Fibroblast of lung (primary cell): ENCODE measurements at regions not wholly inside any gene's neighbourhood (a gene's known extent, or its start where the extent isn't known, plus 50 kb on each side); places are given as distances from the start of the nearest gene placed in this dataset.

Experiments used
- DNase-seq, 2 donors: peaks; one replicate each; pipeline versions ENCODE4 v3.0.0 to v3.0.0-alpha.2; 2010; ENCODE audit warnings: low read depth in 2 of 2
- H2AFZ ChIP-seq: 2 replicates; pipeline ENCODE4 v1.5.1; 2012; ENCODE audit warnings: low read length, control low read depth, inconsistent platforms
- H3K27ac ChIP-seq: 2 replicates; pipeline ENCODE4 v1.5.1; 2011; ENCODE audit warnings: low read length, control low read depth; ENCODE audit not compliant: insufficient read depth
- H3K27me3 ChIP-seq: 2 replicates; pipeline ENCODE4 v1.5.1; 2011; ENCODE audit warnings: mild to moderate bottlenecking, low read length; ENCODE audit not compliant: control insufficient read depth, insufficient read depth
- H3K36me3 ChIP-seq: 2 replicates; pipeline ENCODE4 v1.5.1; 2011; ENCODE audit warnings: low read length; ENCODE audit not compliant: control insufficient read depth, insufficient read depth
- H3K4me1 ChIP-seq: 2 replicates; pipeline ENCODE4 v1.5.1; 2011; ENCODE audit warnings: low read length; ENCODE audit not compliant: control insufficient read depth, insufficient read depth; ENCODE audit errors: extremely low read depth
- H3K4me2 ChIP-seq: 2 replicates; pipeline ENCODE4 v1.5.1; 2011; ENCODE audit warnings: low read length, control low read depth; ENCODE audit not compliant: insufficient read depth; ENCODE audit errors: extremely low read depth
- H3K4me3 ChIP-seq, 4 experiments: fragments of 200-600 bp in 1 of 4; sonication (generic) in 1 of 4; replicated peaks in 1 of 4; 2 replicates each; pipeline ENCODE4 v1.5.1; 2011 to 2016; ENCODE audit warnings: low read length in 4 of 4, low read depth in 3 of 4, mild to moderate bottlenecking in 3 of 4, control low read depth in 2 of 4, inconsistent platforms in 1 of 4, mixed read lengths in 1 of 4; ENCODE audit not compliant: insufficient read depth in 1 of 4; ENCODE audit errors: control extremely low read depth in 1 of 4
- H3K79me2 ChIP-seq: 2 replicates; pipeline ENCODE4 v1.5.1; 2012; ENCODE audit warnings: mild to moderate bottlenecking, low read length, inconsistent platforms; ENCODE audit not compliant: control insufficient read depth, insufficient read depth
- H3K9ac ChIP-seq: 2 replicates; pipeline ENCODE4 v1.5.1; 2011; ENCODE audit warnings: mild to moderate bottlenecking, low read length, control low read depth; ENCODE audit not compliant: insufficient read depth
- H3K9me3 ChIP-seq: 2 replicates; pipeline ENCODE4 v1.5.1; 2012; ENCODE audit warnings: low read depth, low read length; ENCODE audit not compliant: control insufficient read depth, insufficient read depth
- H4K20me1 ChIP-seq: 2 replicates; pipeline ENCODE4 v1.5.1; 2011; ENCODE audit warnings: low read length; ENCODE audit not compliant: control insufficient read depth, insufficient read depth; ENCODE audit errors: extremely low read depth
- EZH2 ChIP-seq: IDR thresholded peaks from 2 replicates; pipeline ENCODE4 v1.5.1; 2012; ENCODE audit warnings: low read length, control low read depth, mild to moderate bottlenecking; ENCODE audit errors: missing control alignments
- TF ChIP-seq, protein P1 (sequence below), 2 donors: IDR thresholded peaks in 1 of 2; conservative IDR thresholded peaks in 1 of 2; 1 replicate in 1 of 2; 2 replicates in 1 of 2; pipeline ENCODE4 v1.5.1; 2011 to 2012; ENCODE audit warnings: low read length in 2 of 2, control low read depth in 1 of 2, inconsistent platforms in 1 of 2, low read depth in 1 of 2, mild to moderate bottlenecking in 1 of 2

- no peak for DNase-seq
- no peak overlapping the region for H2AFZ ChIP-seq
- H3K36me3 ChIP-seq: no peaks in the 10 kb centered on the region
- no peaks in the 10 kb centered on the region for H3K27me3 ChIP-seq
- H3K9me3 ChIP-seq: no peaks in the 10 kb centered on the region
- H3K4me2 ChIP-seq: no peak overlapping the region
- H3K79me2 ChIP-seq: no peaks in the 10 kb centered on the region
- no peak overlapping the region for H3K4me3 ChIP-seq
- no peak overlapping the region for H3K27ac ChIP-seq
- H4K20me1 ChIP-seq: no peaks in the 10 kb centered on the region
- H3K9ac ChIP-seq: no peak overlapping the region
- TF ChIP-seq EZH2: no peak
- TF ChIP-seq, protein P1, sequence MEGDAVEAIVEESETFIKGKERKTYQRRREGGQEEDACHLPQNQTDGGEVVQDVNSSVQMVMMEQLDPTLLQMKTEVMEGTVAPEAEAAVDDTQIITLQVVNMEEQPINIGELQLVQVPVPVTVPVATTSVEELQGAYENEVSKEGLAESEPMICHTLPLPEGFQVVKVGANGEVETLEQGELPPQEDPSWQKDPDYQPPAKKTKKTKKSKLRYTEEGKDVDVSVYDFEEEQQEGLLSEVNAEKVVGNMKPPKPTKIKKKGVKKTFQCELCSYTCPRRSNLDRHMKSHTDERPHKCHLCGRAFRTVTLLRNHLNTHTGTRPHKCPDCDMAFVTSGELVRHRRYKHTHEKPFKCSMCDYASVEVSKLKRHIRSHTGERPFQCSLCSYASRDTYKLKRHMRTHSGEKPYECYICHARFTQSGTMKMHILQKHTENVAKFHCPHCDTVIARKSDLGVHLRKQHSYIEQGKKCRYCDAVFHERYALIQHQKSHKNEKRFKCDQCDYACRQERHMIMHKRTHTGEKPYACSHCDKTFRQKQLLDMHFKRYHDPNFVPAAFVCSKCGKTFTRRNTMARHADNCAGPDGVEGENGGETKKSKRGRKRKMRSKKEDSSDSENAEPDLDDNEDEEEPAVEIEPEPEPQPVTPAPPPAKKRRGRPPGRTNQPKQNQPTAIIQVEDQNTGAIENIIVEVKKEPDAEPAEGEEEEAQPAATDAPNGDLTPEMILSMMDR (conservative IDR thresholded peaks at IDR 0.05 in 1 of 2, IDR thresholded peaks at IDR 0.05 in 1 of 2; ENCODE audit: low read depth in 1 of 2, low read length in 2 of 2): no peak
- no peaks in the 10 kb centered on the region for H3K4me1 ChIP-seq
These were observed 507.6 kb upstream of the ADAMTS9 start for GRCh38 chr3:65195211-65196006.

- Histone ChIP-seq H3K79me2 (no peaks in the 10 kb centered on the region), H3K27ac (no peak overlapping the region), H3K9me3 (no peaks in the 10 kb centered on the region), H3K36me3 (no peaks in the 10 kb centered on the region), H3K4me3 (no peak overlapping the region), H3K27me3 (no peaks in the 10 kb centered on the region), H2AFZ (no peak overlapping the region), H3K4me2 (no peak overlapping the region), H3K4me1 (no peaks in the 10 kb centered on the region), H4K20me1 (no peaks in the 10 kb centered on the region), H3K9ac (no peak overlapping the region)
- TF ChIP-seq, protein P1 (conservative IDR thresholded peaks at IDR 0.05 in 1 of 2, IDR thresholded peaks at IDR 0.05 in 1 of 2; ENCODE audit: low read depth in 1 of 2, low read length in 2 of 2): no peak
- TF ChIP-seq EZH2: no peak
- DNase-seq: peak in 1 of 2 donors; percentile 20
These were observed 506.9 kb upstream of the ADAMTS9 start for GRCh38 chr3:65194744-65195143.

DNA sequence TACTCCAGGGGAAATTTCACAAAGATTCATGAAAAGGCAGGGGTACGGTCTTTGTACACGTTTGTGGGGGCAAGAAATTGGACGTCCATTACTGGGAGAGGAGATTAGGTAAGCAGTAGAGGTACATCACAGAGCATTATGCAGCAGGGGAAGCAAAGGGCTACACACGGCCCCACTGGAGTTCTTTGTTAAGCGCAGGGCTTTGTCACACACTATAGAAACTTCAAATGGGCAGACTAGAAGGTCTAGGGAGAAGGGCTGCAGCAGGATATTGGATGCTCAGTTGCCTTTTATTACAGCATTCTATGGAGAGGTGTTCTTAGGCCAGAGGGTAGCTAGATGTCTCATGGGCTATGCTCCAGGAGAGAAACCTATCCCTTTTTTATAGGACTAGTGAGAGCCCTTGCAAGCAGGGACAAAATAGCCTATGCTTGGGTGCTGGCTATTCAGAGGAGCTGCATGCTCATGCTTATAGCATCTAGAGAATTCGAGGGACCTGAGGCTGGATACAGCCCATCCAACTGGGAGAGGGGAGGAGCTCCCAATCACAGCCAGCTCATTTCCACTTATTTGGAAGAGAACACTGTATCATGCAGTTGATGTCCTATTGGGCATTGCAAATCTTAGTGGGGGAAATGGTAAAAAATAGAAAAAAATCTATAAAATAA lies 506.4 kb upstream of the ADAMTS9 start:
- Histone ChIP-seq H3K27ac (no peak overlapping the region), H3K27me3 (no peaks in the 10 kb centered on the region), H3K4me2 (no peak overlapping the region), H3K9me3 (no peaks in the 10 kb centered on the region), H3K4me1 (no peaks in the 10 kb centered on the region), H3K4me3 (no peak overlapping the region), H3K79me2 (no peaks in the 10 kb centered on the region), H2AFZ (no peak overlapping the region), H3K9ac (no peak overlapping the region), H3K36me3 (no peaks in the 10 kb centered on the region), H4K20me1 (no peaks in the 10 kb centered on the region)
- no peak for DNase-seq
- TF ChIP-seq, protein P1 (conservative IDR thresholded peaks at IDR 0.05 in 1 of 2, IDR thresholded peaks at IDR 0.05 in 1 of 2; ENCODE audit: low read depth in 1 of 2, low read length in 2 of 2): no peak
- no peak for TF ChIP-seq EZH2
